Medulla oblongata (tissue), 1 donor: ENCODE measurements at regions not wholly inside any gene's neighbourhood (a gene's known extent, or its start where the extent isn't known, plus 50 kb on each side); places are given as distances from the start of the nearest gene placed in this dataset.

Experiments
- DNase-seq: peaks from one replicate; pipeline ENCODE4 v3.0.0-alpha.2; 2015; ENCODE audit errors: extremely low spot score

DNA sequence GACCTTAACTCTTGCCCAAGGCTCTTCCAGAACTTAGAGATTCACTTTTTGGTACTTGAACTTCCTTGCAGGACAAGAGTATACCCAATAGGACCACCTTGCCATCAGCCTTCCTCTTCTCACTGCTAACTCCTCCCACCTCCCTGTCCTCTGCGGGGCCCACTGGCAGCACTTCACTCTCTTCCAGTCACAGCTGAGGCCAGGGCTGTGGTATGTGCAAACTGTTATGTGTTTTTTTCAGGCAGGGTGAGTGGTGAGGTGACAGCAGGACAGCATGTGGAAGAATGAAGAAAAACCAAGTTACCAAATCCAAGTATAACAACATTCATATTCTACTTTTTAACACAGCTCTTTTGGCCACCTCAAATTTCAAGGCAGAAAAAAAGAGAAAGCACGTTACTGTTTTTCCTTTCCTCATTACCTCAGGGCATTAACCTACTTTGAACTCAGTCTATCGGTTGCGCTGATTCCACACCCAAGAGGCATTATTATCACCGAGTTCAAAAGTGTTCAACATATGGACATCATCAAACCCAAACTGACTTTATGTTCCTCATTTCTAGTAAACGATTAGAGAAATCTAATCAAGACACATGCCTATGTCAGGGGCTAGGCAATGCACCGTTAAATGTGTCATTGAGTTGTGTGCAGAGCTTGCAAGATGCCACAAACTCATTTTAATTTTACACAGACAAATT is 605.2 kb upstream of the SYT4 start:
- no peak for DNase-seq

DNA sequence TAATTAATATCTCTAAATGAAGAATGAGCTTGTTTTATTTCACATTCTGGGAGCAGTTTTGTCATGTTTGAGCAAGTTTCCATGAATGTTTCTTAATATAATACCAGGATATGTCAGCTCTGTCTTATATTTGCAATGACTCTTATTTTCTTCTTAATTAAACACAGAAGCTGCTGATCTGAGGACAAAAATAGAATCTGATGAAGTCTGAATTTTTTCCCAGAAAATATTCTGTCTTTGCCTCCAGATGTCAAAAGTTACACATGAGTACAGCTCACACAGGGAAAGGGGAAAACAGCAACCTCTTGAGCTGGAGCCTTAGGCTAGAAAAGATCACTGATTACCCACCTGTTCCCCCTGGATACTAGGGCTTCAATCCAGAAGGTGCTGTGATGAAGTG is 606.6 kb upstream of the SYT4 start:
- no peak for DNase-seq

DNA sequence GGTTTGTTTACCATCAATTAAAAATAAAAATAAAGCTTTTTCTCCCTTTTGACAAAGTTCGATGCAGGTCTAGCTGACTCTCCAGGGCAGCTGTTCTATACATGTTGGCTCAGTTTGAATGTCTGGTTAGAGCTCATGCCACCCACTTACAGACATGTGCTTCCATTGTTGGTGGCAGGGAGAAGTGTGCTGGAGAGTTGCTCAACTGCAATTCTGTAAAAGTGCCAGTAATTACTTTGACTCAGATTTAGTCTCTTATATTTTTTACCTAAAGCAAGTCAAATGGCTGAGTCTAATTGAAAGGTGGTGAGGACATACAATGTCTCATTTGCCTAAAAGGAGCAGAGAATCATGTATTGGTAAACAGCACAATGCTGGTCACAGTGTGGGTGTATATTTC is 609.1 kb upstream of the SYT4 start:
- DNase-seq, result no peak

DNA sequence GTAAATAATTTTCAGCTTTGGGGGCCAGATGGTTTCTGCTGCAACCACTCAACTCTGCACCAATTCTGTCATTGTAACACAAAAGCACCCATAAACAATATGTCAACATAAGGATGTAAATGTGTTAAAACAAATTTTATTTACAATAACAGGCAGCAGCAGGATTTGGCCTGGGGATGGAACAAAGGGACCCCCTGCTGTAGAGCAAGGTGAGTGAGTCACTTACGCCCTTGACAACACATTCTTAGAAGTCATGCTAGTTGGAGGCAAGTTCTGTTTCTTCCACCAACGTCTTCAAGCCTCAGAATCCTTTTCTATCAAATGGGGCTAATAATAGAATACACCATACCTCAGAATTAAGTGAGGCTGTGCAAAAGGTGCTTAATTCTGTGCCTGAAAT is 610.2 kb upstream of the SYT4 start:
- DNase-seq, result no peak

DNA sequence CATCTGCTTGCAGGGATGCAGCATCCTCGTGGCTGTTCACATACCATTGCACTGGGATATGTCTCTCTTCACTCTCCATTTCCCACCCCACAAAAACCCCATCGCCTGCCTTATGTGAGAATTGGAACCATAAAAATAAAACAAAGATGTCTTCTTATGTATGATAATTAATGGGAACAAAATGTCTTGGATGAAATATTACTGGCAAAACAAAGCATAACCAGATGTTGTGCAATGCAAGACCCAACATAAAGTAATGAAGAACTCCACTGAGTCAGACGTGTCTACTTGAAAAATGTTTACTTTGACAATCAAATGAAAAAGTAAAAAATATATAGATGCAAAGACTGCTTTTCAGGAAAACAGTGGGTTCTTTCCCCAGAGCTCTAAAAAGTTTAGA is 611.3 kb upstream of the SYT4 start:
- no peak for DNase-seq

DNA sequence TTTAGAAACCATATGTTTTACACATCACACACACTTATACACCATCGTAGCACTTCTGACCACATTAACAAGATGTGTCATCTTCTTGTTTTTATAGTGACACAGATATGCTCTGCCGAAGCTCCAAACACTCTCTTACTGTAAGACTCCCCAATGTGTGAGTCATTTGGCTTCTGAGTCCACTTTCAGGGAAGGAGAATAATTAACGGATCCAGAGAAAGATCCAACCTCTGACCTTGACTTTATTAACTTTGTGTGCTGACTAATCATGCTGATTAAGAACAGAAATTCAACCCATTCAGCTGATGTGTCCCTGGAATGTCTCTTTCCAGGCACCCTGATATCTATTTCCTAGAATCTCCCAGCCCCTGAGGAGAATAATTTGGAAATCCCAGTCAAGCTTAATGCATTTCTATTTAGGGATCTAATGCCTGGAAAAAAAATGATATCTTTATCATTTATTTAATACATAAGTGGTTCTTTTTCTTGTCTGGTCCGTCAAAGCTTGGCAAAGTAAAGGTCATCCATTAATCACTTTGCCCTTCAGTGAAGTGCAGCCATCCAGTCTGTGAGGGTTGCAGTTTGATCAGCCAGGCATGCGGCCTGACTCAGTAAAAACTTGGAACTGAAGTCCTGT is 615.8 kb upstream of the SYT4 start:
- DNase-seq, result no peak

DNA sequence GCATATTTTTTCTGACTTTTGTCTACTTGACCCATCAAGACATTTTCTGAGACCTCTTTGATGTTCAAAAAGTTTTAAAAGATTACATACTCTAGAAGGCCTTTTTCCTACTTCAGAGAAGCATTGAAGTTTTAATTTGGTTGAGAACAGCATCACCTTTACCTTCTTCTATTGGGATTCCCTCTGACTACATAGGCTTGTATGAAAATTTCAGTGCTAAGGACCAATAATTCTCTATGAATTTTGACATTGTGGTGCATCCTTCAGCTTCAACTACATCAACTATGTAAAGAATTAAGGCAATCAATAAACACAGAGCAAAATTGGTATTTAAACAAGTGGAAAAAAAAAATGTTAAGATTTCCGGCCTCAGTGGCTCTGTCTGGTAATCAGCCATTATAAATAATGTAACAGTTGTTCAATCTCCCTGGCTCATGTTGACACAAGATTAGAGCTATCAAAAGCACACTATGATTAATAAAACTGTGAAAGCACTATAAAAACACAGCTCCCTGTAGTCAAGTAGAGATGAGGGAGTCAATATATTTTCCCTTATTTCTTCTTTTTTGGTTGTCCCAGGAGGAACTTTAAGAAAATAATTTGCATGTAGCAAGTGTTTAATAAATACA is 627.0 kb upstream of the SYT4 start:
- DNase-seq, result no peak

DNA sequence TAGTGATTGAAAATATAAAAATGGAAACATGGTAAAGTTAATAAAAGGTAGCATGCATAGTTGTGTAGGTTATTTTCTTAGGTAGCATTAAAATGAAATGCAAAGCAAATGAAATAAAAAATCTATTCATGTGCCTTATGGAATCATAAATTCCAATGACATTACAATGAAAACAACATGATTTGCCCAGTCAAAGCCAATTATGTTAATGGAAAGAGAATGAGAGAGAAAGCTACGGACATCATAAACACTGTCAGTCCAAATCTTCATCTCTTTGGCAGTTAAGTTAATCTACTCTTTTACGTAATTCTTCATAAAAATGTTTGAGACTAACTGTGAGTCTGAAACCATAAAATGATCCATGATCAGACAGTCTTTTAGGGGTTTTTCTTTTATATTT is 636.7 kb upstream of the SYT4 start:
- DNase-seq, result no peak

DNA sequence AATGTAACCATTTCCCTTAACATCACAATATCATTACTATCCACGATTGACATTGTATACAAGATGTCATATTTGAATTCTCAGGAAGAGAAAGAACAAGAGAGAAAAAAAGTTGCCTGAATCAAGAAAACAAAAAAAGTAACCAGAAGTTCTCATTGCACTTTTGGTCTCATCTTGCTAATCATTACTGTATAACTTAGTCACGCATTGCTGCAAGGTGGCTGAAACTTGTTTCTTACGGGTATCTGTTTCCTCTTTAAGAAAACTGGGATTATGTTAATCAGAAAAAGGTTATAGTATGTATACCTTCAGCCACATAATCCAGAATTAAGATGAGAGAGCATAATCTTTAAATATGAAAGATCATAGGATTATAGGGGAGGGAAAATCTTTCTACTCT is 639.7 kb upstream of the SYT4 start:
- DNase-seq, result no peak

DNA sequence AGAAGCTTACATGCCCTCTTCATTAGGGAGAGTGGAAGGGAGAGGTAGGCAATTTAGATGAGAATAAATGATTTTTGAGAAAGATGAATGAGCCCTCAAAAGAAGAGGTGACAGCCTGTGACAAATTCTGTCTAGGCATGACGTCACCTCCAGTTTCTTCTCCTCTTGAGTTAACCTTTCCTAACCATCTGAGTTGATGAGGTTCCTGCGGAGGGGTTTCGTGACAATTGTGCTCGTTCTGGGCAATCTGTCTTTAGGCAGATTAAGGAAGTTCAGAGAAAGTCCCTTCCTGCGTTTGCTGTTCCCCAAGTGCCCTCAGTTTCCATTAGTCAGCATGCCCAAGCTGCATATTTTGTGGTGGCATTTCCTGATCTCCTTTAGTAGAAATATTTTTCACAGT is 640.2 kb upstream of the SYT4 start:
- DNase-seq, result no peak

DNA sequence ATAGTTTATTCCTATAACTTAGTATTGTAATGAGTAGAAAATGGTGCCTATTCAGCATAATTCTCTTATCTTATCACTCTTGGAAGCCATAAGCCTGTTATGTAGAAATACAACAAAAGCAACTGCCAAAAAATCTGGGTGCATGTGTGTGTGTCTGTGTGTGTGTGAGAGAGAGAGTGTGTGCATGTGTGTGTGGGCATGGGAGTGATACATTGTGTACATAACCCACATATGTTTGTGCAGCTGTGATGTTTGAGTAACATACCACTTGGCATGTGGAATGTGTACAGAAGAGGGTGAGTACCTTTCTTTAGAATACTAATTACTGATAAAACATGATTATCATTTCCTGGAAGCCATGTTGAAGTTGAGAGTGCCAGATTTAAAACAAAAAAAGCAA is 642.3 kb upstream of the SYT4 start:
- no peak for DNase-seq

DNA sequence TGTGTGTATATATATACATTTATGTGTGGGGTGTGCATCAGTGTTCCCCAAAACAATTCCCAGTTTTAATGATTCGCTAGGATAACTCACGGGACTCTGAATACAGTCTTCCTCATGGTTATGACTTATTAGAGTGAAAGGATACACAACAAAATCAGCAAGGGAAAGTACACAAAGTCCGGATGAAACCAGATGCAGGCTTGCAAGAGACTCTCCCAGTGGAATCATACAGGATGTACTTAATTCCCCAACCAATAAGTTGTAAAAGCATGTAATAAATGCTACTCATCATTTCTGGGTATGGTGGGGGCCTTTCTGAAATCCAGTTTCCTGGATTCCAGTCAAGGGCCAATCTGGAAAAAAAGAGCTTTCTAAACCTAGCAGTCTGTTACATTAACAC is 654.1 kb upstream of the SYT4 start:
- DNase-seq, result no peak

DNA sequence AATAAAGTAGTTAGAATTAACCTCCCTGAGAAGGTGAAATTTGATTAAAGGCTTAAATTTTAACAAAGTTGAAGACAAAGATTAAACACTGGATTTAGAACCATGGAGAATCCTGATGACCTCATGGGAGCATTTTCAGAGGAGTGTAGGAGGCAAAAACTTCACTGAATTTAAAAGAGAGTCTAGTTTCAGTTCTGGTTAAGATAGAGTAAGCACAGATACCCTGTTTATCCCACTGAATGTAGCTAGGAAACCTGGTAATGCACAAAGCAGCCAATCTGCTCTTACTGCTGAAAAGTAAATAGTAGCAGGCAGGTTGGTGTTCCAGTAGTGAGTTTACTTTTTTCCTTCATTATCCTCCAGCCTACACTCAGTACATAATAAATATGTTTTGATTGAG is 654.9 kb upstream of the SYT4 start:
- no peak for DNase-seq

DNA sequence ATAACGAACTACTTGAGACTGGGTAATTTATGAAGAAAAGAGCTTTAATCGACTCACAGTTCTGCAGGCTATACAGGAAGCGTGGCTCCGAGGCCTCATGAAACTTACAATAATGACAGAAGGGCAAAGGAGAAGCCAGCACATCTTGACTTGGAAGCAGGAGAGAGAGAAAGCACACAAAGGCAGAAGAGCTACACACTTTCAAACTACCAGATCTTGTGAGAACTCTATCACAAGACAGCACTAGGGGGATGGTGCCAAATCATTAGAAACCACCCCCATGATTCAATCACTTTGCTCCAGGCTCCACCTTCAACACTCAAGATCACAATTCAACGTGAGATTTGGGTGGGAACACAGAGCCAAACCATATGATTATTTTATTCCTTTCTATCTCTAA is 655.9 kb upstream of the SYT4 start:
- DNase-seq, result no peak

DNA sequence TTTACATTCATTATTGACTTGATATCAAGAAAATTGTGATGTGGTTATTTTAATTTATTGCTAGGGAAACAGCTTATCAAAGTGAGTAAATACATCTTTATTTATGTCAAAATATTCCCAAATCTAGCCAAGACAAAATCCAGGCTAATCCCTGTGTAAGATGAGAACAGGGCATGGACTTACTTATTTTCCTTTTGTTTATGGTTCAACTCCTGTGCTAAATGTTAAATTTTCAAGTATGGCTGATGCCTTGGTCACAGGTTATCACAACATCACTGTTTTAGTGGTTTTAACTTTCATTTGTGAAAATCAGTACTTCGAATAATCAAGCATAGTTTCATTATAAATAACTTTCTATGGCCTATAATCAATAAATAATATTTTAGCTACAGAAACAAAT is 657.0 kb upstream of the SYT4 start:
- DNase-seq, result no peak

DNA sequence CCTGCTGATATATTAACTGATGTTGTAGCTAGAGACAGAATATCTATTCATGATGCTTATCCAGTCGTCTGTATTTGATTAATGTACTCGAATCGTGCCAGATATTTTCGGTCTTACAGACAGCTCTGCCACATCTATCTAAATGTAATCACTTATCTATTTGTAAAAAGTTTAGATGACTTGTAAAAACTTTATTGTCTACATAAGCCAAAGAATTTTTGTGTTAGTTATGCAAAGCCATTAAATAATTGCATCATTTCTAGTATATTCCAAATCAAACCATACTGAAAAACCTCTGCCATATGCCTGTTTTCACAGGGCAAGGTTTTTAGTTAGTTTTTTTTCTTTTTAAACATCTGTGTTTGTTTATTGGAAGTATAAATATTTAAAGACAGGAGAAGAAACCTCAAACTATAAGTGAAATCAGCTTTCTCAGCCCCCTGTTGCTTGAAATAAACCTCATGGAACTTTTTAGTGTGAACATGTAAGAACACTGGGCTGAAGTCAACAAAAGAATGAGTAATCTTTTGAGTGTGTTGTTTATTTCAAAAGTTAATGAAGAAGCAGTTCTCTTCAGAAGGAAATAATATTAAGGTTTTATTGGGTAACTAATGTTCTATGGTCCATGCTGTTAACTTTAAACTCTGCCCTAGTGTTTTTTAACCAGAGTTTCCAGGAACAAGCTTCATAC is 657.6 kb upstream of the SYT4 start:
- DNase-seq, result no peak

DNA sequence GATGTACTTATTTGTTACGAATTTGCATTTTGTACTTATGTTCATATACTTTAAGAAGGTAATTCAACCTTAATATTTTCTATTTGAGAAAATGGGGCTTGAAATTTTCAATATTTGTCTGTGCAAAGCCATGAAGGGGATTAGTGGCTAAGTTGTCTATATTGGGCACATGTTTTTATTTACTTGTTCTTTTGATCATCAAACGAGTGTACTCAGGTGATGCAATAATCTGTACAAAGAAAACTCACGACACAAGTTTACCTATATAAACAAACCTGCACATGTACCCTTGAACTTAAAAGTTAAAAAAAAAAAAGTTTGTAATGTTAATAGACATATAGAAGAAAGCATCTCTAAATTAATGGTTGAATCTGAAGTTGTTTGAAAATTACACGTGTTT is 658.9 kb upstream of the SYT4 start:
- DNase-seq, result no peak

DNA sequence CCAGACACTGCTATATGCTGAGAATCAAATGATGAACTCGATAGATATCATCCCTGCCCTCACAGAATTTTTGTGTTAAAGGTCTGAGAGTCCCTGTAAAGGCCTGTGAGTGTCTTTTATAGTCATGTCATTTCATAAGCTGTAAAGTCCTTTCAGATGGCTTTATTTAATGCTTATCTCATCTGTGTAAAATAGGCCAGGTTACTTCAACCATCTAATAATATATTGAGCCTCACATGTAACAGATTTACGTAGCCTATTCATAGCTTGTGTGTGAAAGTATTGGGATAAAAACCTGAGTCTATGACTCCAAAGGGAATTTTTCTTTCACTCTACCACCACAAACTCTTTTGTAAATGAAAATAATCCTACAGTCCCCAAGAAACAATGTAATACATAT is 672.0 kb upstream of the SYT4 start:
- no peak for DNase-seq

DNA sequence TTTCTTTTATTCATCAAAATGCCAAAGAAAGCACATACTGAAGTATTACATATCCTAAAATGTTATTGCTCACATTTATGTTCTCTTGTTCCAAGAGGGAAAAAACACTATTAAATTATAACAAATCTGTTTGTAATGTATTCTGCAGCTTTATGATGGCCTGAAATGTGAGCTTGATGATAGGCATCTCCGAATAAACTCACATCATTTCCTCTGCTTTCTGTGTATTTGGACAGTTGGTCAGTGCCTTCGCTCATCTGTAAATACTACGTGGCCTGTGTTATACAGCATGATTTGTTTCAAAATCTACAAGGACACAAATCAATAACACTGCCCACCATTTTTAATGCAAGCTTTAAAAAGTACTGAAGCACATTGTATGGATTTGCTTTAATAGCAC is 672.8 kb upstream of the SYT4 start:
- no peak for DNase-seq

DNA sequence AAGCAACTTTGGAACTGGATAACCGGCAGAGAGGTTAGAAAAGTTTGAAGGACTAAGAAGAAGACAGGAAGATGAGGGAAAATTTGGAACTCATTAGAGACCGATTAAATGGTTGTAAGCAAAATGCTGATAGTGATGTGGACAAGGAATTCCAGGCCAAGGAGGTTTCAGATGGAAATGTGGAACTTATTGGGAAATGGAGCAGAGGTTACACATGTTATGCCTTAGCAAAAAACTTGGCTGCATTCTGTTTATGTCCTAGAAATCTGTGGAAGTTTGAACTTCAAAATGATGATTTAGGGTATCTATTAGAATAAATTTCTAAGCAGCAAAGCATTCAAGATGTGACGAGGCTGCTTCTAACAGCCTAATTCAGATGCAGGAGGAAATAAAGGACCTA is 675.1 kb upstream of the SYT4 start:
- DNase-seq, result no peak

DNA sequence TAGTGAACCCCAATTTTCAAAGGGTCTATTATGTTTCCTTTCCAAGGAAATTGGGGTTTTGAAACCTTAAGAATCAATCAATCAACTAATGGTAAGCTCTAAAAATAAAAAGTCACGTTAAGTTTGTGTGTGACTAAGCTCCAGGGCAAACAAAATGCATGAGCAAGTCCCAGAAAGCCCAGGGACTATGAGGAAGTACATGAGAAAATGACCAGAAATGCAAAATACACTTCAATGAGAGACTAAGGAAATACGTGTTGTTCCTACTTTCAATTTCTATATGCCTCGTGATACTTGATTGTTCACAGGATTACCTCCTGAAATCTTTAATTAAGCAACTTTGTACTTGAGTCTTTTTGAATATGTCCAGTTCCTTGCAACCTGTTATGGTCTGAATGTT is 684.4 kb upstream of the SYT4 start:
- peak; percentile 37 for DNase-seq

DNA sequence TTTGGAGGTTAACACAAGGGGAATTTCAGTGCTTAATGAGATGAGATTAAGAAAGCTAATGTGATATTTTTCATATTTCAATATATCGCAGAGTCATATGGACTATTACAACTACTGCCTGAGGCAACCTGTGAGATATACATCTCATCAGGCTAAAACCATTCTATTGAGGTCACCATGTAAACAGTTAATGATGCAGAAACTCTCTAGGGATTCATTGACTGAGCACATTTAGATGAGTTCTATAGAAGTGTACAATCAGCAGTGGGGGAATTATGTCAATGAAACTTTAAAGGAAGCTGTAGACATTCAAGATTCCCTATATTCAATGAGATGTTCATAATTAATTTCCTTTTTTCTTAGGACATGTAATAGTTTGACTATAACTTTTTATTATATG is 687.4 kb upstream of the SYT4 start:
- no peak for DNase-seq

DNA sequence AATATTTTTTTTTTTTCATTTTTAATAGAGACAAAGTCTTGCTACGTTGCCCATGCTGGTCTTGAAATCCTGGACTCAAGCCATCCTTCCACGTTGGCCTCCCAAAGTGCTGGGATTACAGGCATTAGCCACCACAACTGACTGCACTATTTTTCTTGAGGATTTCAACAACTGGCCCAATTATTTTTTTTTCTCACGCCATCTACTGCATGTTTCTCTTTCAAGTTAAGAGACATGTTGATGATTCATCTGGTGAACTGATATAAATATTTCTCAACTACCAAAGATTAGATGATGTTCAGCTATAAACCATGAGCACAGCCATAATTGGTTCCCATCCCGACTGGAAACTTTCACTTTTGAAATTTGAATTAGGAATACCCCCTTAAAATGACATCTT is 688.4 kb upstream of the SYT4 start:
- no peak for DNase-seq
